PFSK-1 (cell line): ENCODE measurements at regions not wholly inside any gene's neighbourhood (a gene's known extent, or its start where the extent isn't known, plus 50 kb on each side); places are given as distances from the start of the nearest gene placed in this dataset.

ENCODE experiments used
- FOXP2 ChIP-seq: optimal IDR thresholded peaks from 2 replicates; pipeline ENCODE3; 2011; ENCODE audit warnings: borderline replicate concordance, control low read depth, inconsistent platforms; ENCODE audit not compliant: insufficient read depth; ENCODE audit errors: extremely low read length, extremely low read depth
- POLR2AphosphoS5 ChIP-seq: IDR thresholded peaks from 2 replicates; pipeline ENCODE4 v1.6.1; 2012; ENCODE audit warnings: low read depth, mild to moderate bottlenecking, control low read depth, low read length, moderate library complexity
- SIN3A ChIP-seq: IDR thresholded peaks from 2 replicates; pipeline ENCODE4 v1.6.1; 2012; ENCODE audit warnings: mild to moderate bottlenecking, low read length, moderate library complexity, borderline replicate concordance; ENCODE audit not compliant: insufficient read depth
- TAF1 ChIP-seq: IDR thresholded peaks from 2 replicates; pipeline ENCODE4 v1.6.1; 2012; ENCODE audit warnings: low read length, control low read depth, borderline replicate concordance; ENCODE audit not compliant: insufficient read depth
- TF ChIP-seq, protein P1 (sequence below), 2 experiments: IDR thresholded peaks; 2 replicates each; pipeline versions ENCODE4 v1.6.1 to v1.8.0; 2011 to 2012; ENCODE audit warnings: low read depth in 2 of 2, low read length in 2 of 2, control low read depth in 1 of 2, inconsistent platforms in 1 of 2, mild to moderate bottlenecking in 1 of 2, moderate library complexity in 1 of 2; ENCODE audit not compliant: insufficient read depth in 1 of 2

DNA sequence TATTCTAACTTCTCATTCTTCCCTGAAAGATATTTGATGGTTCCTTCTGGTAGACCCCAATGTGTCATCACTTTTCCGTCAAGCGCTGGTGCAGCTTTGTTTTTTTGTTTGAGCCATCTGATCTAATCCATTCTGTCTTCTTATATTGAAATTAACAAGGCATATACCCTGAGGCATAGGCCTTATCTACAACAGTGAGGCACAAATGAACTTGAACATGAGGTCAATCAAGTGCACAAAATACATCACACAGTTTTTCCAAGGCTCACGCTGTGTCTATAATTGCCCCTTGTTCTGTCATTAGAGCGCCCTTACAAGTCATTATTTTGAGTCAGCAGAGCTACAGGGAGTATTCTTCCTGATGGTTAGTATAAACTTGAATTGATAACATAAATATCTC is 406.6 kb downstream of the MAT2B start:
- TF ChIP-seq, protein P1, sequence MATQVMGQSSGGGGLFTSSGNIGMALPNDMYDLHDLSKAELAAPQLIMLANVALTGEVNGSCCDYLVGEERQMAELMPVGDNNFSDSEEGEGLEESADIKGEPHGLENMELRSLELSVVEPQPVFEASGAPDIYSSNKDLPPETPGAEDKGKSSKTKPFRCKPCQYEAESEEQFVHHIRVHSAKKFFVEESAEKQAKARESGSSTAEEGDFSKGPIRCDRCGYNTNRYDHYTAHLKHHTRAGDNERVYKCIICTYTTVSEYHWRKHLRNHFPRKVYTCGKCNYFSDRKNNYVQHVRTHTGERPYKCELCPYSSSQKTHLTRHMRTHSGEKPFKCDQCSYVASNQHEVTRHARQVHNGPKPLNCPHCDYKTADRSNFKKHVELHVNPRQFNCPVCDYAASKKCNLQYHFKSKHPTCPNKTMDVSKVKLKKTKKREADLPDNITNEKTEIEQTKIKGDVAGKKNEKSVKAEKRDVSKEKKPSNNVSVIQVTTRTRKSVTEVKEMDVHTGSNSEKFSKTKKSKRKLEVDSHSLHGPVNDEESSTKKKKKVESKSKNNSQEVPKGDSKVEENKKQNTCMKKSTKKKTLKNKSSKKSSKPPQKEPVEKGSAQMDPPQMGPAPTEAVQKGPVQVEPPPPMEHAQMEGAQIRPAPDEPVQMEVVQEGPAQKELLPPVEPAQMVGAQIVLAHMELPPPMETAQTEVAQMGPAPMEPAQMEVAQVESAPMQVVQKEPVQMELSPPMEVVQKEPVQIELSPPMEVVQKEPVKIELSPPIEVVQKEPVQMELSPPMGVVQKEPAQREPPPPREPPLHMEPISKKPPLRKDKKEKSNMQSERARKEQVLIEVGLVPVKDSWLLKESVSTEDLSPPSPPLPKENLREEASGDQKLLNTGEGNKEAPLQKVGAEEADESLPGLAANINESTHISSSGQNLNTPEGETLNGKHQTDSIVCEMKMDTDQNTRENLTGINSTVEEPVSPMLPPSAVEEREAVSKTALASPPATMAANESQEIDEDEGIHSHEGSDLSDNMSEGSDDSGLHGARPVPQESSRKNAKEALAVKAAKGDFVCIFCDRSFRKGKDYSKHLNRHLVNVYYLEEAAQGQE (IDR thresholded peaks at IDR 0.05; ENCODE audit: insufficient read depth in 1 of 2, low read depth in 2 of 2, low read length in 2 of 2): no peak
- TF ChIP-seq POLR2AphosphoS5 (no peak), TAF1 (no peak), SIN3A (no peak), FOXP2 (no peak)
